Mesothelial cell of epicardium (in vitro differentiated cells): ENCODE measurements at regions not wholly inside any gene's neighbourhood (a gene's known extent, or its start where the extent isn't known, plus 50 kb on each side); places are given as distances from the start of the nearest gene placed in this dataset.

Source experiments
- DNase-seq, 2 experiments: peaks; one replicate each; pipeline ENCODE4 v3.0.0; 2021; ENCODE audit warnings: low spot score in 2 of 2; ENCODE audit not compliant: unreplicated experiment in 2 of 2
- H3K27ac Mint-ChIP-seq: 2 replicates; pipeline ENCODE4 v1.8.0; 2021; ENCODE audit warnings: mixed read lengths
- H3K27me3 Mint-ChIP-seq: 2 replicates; pipeline ENCODE4 v1.8.0; 2021; ENCODE audit warnings: low read depth, mixed read lengths
- H3K36me3 Mint-ChIP-seq: 2 replicates; pipeline ENCODE4 v1.8.0; 2021; ENCODE audit warnings: mixed read lengths
- H3K4me1 Mint-ChIP-seq: 2 replicates; pipeline ENCODE4 v1.8.0; 2021; ENCODE audit warnings: mixed read lengths
- H3K4me3 Mint-ChIP-seq: 2 replicates; pipeline ENCODE4 v1.8.0; 2021; ENCODE audit warnings: mild to moderate bottlenecking, moderate library complexity, mixed read lengths
- H3K9me3 Mint-ChIP-seq: 2 replicates; pipeline ENCODE4 v1.8.0; 2021; ENCODE audit warnings: mixed read lengths
- TF ChIP-seq, protein P1 (sequence below): fragments of 200-600 bp; sonication (generic); IDR thresholded peaks from one replicate; pipeline ENCODE4 v1.5.0; 2021; ENCODE audit warnings: antibody characterized with exemption; ENCODE audit not compliant: unreplicated experiment

DNA sequence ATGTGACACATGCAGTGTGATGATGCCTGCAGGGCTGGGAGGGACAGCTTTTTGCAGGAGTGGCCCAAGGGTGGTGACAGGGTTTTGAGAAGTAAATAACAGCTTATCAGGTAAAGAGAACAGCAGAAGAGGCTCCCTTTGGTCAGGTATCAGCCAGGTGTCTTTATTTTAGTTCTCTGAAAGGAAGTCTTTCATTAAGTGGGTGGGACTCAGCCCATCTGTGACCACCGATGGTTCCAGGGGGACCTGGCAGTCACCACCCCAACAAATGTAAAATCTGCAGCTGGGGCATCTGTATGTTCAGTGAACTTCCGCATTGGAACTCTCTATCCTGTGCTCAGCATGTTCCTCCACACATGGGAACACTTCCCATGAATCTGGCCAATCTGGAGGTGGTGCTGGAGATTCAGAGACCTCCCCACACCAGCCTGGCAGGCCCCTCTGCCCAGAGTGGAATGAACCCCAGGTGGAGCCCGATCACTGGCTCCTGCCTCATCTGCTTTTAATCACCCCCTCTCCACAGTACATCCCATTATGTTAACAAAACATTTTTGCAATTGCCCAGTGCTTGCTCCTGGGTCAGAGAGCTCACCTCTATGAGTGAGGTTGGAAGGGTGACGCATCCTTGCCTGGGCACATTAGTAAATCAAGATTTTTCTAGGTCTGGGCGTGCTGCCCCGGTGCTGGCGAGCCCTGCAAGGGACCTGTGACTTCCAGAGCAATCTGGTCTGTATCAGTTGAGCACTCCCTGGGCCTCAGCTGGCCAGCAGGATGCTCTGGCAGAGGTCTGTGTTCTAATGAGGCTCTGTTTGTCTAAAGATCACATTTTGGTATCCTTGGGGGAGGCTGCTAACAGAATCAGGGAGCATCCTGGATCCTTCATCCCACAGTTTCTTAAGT is 140.4 kb upstream of the GDF10 start:
- Mint-ChIP-seq H3K36me3 (no peaks in the 10 kb centered on the region), H3K4me1 (no peaks in the 10 kb centered on the region), H3K4me3 (no peak overlapping the region), H3K9me3 (peaks cover 17% of the 10 kb centered on the region), H3K27ac (no peak overlapping the region), H3K27me3 (peaks cover 17% of the 10 kb centered on the region)
- DNase-seq = no peak
- TF ChIP-seq, protein P1, sequence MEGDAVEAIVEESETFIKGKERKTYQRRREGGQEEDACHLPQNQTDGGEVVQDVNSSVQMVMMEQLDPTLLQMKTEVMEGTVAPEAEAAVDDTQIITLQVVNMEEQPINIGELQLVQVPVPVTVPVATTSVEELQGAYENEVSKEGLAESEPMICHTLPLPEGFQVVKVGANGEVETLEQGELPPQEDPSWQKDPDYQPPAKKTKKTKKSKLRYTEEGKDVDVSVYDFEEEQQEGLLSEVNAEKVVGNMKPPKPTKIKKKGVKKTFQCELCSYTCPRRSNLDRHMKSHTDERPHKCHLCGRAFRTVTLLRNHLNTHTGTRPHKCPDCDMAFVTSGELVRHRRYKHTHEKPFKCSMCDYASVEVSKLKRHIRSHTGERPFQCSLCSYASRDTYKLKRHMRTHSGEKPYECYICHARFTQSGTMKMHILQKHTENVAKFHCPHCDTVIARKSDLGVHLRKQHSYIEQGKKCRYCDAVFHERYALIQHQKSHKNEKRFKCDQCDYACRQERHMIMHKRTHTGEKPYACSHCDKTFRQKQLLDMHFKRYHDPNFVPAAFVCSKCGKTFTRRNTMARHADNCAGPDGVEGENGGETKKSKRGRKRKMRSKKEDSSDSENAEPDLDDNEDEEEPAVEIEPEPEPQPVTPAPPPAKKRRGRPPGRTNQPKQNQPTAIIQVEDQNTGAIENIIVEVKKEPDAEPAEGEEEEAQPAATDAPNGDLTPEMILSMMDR = no peak

DNA sequence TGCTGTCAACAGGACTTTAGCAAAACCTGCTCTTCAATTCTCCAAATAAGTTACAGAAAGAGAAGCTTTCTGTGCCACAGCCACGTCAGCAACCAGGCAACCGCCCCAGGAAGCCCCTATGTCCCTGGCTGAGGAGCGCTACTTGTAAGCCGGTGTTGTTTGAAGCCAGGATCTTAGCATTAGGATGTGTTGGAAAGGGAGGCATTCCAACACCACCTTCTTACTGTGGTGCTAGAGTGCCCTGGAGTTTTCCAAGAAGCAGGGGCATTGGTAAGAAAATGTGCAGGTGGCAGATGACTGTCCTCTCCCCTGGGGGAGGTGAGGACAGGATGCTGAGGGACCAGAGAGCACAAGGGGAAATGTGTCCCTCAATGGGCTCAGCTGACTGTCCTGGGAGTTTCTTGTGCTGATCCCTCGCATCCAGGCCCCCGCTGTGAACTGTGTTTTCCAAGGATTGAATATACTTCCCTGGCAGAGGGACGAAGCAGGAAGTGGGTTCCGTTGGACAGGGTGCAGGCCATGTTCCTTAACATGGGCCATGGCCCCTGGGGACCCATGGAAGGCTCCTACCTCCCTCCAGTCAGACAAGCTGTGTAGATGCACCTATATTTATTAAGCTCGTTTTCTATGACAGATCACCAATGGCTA is 139.6 kb upstream of the GDF10 start:
- peaks cover 8% of the 10 kb centered on the region for H3K4me1 Mint-ChIP-seq
- DNase-seq = no peak
- no peaks in the 10 kb centered on the region for H3K36me3 Mint-ChIP-seq
- H3K27ac Mint-ChIP-seq = no peak overlapping the region
- no peak overlapping the region for H3K4me3 Mint-ChIP-seq
- TF ChIP-seq, protein P1 = no peak
- H3K9me3 Mint-ChIP-seq = peaks cover 10% of the 10 kb centered on the region
- H3K27me3 Mint-ChIP-seq = peaks cover 17% of the 10 kb centered on the region

DNA sequence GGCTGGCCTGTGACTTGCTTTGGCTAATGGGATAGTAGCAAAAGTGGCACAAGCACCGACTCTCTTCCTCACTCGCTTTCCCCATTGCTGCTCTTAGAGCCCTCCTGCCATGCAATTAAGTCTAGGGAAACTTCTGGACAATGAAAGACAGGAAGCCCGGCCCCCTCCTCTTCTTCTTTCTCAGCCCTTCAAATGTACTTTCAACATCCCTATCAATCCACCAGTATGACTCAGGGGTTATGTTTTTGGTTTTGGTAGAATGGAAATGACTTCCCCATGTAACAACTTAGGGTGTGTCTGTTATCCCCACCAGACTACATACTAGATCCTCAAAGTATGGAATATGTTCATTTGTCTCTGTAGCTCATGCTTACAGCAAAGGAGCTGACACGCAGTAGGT is 139.0 kb upstream of the GDF10 start:
- Mint-ChIP-seq H3K9me3 (peaks cover 4% of the 10 kb centered on the region), H3K27me3 (peaks cover 17% of the 10 kb centered on the region), H3K4me3 (no peak overlapping the region), H3K36me3 (no peaks in the 10 kb centered on the region), H3K4me1 (peaks cover 14% of the 10 kb centered on the region), H3K27ac (no peak overlapping the region)
- no peak for DNase-seq
- TF ChIP-seq, protein P1 = no peak

DNA sequence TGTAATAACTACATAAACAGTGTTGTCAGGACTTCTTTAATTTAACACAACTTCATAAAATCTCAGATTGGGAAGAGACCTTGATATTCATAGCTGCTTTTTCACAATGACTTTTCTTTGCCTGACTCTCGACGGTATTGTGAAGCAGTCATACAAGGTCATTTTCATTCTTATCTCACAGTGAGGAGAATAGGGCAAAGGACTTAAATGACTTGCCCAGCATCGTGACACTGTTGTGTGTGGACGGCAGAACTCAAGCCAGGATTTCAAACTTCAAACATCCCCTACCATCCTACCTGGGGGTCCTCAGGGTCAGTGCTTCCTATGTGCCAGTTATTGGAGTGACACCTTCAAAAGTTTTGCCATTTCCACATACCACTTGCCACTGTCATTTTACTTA is 138.5 kb upstream of the GDF10 start:
- Mint-ChIP-seq H3K27me3 (peaks cover 17% of the 10 kb centered on the region), H3K36me3 (no peaks in the 10 kb centered on the region), H3K4me3 (no peak overlapping the region), H3K4me1 (peaks cover 18% of the 10 kb centered on the region), H3K27ac (no peak overlapping the region), H3K9me3 (peaks cover 2% of the 10 kb centered on the region)
- DNase-seq = no peak
- TF ChIP-seq, protein P1 = no peak

DNA sequence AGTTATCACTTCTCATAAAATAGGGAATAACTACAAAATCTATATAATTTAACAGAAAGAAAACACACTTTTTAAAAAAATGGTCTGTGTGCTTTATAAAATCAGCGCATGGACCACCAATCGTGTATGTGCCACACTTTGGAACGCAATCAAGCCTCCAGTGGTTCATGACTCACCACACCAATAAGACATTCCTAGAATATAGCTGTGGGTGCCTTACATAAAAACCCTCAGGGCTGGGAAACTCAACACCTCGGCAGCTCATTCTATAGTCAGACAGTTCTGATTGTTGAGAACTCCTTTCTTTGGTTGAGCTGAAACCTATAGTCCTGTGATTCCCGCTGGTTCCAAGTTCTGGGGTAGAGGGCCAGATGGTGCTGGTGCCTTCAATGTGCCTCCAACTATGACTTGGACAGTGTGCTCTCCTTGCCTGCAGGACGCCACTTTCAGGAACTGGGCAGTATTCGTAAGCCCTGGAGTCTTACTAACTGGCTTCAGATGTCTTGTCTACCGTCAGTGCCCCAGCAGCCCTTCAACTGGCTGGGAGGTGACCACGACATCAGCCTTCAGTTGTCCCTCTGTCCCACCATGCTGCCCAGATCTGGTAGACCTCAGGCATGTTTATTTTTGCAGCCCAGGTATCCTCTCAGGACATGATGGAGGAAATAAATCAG is 135.7 kb upstream of the GDF10 start:
- H3K27me3 Mint-ChIP-seq = peaks cover 17% of the 10 kb centered on the region
- H3K4me3 Mint-ChIP-seq = no peak overlapping the region
- peaks cover 21% of the 10 kb centered on the region for H3K4me1 Mint-ChIP-seq
- H3K9me3 Mint-ChIP-seq = peaks cover 4% of the 10 kb centered on the region
- no peak for DNase-seq
- no peak overlapping the region for H3K27ac Mint-ChIP-seq
- H3K36me3 Mint-ChIP-seq = no peaks in the 10 kb centered on the region
- TF ChIP-seq, protein P1 = no peak
